ENCODE measurements at regions not wholly inside any gene's neighbourhood (a gene's known extent, or its start where the extent isn't known, plus 50 kb on each side); places are given as distances from the start of the nearest gene placed in this dataset.
"Not testable (repeated sequence)": the region's sequence is repeated elsewhere in the genome, so short reads cannot be mapped to it uniquely, and the experiment has no call there.

- H3K4me3 ChIP-seq (ENCODE audit: low read depth in 1 of 2, low read length in 1 of 2), result no peak overlapping the region
- TF ChIP-seq CTCF (IDR thresholded peaks at IDR 0.05), result peak; percentile 81
- no peaks in the 10 kb centered on the region for H3K36me3 ChIP-seq
- H3K27ac ChIP-seq, result peak overlapping the region; percentile 77
- peaks cover 42 to 44% of the 10 kb centered on the region in 2 experiments for H3K4me1 ChIP-seq (ENCODE audit: control insufficient read depth in 1 of 2, insufficient read depth in 1 of 2, low read depth in 1 of 2, low read length in 1 of 2)
- H3K9me3 ChIP-seq, result no peaks in the 10 kb centered on the region
- H3K27me3 ChIP-seq, result no peaks in the 10 kb centered on the region
These were observed 77.9 kb upstream of the TOP3B start for GRCh38 chr22:22060200-22061084.

- Histone ChIP-seq H3K4me3 (ENCODE audit: low read depth in 1 of 2, low read length in 1 of 2) (no peak overlapping the region), H3K27me3 (no peaks in the 10 kb centered on the region), H3K9me3 (no peaks in the 10 kb centered on the region), H3K36me3 (no peaks in the 10 kb centered on the region), H3K27ac (no peak overlapping the region), H3K4me1 (ENCODE audit: control insufficient read depth in 1 of 2, insufficient read depth in 1 of 2, low read depth in 1 of 2, low read length in 1 of 2) (peaks cover 40% of the 10 kb centered on the region in 2 experiments)
- TF ChIP-seq CTCF (IDR thresholded peaks at IDR 0.05), result no peak
These were observed 76.9 kb upstream of the TOP3B start for GRCh38 chr22:22059291-22060002.

GRCh38 chr22:22058633-22059290, 76.2 kb upstream of the TOP3B start:
- Histone ChIP-seq H3K4me3 (ENCODE audit: low read depth in 1 of 2, low read length in 1 of 2) (no peak overlapping the region), H3K27ac (no peak overlapping the region), H3K9me3 (no peaks in the 10 kb centered on the region), H3K36me3 (no peaks in the 10 kb centered on the region), H3K27me3 (no peaks in the 10 kb centered on the region), H3K4me1 (ENCODE audit: control insufficient read depth in 1 of 2, insufficient read depth in 1 of 2, low read depth in 1 of 2, low read length in 1 of 2) (peaks cover 33 to 34% of the 10 kb centered on the region in 2 experiments)
- no peak for TF ChIP-seq CTCF (IDR thresholded peaks at IDR 0.05)

DNA sequence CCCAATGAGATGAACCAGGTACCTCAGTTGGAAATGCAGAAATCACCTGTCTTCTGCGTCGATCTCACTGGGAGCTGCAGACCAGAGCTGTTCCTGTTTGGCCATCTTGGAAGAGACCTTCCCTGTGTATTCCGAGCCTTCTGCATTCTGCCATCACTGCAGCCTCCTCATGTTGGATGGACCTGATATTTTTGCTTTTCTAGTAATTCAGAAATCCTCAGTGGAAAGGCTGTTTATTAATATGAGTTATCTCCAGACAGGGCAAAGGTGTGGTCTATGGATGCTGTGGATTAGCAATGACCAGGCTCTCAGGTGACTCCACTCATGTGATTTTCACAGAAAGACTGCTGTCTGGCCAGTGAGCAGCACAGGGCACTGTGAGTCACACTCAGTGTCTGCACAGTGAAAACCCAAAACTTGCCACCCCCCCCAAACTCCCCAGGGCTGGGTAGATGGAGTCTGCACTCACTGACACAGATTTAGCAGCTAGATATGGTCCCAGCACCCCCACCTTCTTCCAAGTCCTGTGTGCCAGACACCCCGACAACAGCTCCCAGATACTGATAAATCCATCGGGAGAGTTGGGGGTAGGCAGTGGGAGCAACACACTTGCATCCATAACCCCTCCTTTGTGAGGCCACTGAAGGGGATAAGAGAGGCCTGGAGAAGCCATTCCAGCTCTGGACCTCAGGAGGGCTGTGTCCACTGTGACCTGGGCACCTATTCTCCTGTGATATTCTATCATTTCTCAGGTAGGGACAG, 75.2 kb upstream of the TOP3B start:
- Histone ChIP-seq H3K27ac (no peak overlapping the region), H3K27me3 (no peaks in the 10 kb centered on the region), H3K9me3 (no peaks in the 10 kb centered on the region), H3K4me1 (ENCODE audit: control insufficient read depth in 1 of 2, insufficient read depth in 1 of 2, low read depth in 1 of 2, low read length in 1 of 2) (peaks cover 23 to 26% of the 10 kb centered on the region in 2 experiments), H3K36me3 (no peaks in the 10 kb centered on the region), H3K4me3 (ENCODE audit: low read depth in 1 of 2, low read length in 1 of 2) (no peak overlapping the region)
- TF ChIP-seq CTCF (IDR thresholded peaks at IDR 0.05), result no peak

DNA sequence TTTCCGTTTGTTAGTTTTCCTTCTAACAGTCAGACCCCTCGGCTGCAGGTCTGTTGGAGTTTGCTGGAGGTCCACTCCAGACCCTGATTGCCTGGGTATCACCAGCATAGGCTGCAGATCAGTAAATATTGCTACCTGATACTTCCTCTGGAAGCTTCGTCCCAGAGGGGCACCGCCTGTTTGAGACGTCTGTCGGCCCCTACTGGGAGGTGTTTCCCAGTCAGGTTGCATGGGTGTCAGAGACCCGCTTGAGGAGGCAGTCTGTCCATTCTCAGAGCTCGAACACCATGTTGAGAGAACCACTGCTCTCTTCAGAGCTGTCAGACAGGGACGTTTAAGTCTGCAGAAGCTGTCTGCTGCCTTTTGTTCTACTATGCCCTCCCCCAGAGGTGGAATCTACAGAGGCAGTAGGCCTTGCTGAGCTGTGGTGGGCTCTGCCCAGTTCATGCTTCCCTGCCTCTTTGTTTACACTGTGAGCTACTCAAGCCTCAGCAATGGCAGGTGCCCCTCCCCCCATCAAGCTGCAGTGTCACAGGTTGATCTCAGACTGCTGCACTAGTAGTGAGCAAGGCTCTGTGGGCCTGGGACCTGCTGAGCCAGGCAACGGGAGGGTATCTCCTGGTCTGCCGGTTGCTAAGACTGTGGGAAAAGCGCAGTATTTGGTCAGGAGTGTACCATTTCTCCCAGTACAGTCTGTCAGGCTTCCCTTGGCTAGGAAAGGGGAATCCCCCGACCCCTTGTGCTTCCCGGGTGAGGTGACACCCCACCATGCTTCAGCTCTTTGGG, 74.4 kb upstream of the TOP3B start:
- H3K27ac ChIP-seq; H3K4me3 ChIP-seq (ENCODE audit: low read depth in 1 of 2, low read length in 1 of 2); H3K36me3 ChIP-seq: not testable (repeated sequence)

DNA sequence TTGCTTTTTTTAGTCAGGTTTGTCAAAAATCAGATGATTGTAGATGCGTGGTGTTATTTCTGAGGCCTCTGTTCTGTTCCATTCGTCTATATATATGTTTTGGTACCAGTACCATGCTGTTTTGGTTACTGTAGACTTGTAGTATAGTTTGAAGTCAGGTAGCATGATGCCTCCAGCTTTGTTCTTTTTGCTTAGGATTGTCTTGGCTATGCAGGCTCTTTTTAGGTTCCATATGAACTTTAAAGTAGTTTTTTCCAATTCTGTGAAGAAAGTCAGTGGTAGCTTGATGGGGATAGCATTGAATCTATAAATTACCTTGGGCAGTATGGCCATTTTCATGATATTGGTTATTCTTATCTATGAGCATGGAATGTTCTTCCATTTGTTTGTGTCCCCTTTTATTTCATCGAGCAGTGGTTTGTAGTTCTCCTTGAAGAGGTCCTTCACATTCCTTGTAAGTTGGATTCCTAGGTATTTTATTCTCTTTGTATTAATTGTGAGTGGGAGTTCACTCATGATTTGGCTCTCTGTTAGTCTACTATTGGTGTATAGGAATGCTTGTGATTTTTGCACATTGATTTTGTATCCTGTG, 70.1 kb upstream of the TOP3B start:
- H3K27me3 ChIP-seq, result peaks cover 14% of the 10 kb centered on the region

More for the DNA sequence above, 74.4 kb upstream of the TOP3B start:
- not testable (repeated sequence) for H3K9me3 ChIP-seq, H3K27me3 ChIP-seq
- H3K4me1 ChIP-seq (ENCODE audit: control insufficient read depth in 1 of 2, insufficient read depth in 1 of 2, low read depth in 1 of 2, low read length in 1 of 2), result peaks cover 15 to 18% of the 10 kb centered on the region in 2 experiments

DNA sequence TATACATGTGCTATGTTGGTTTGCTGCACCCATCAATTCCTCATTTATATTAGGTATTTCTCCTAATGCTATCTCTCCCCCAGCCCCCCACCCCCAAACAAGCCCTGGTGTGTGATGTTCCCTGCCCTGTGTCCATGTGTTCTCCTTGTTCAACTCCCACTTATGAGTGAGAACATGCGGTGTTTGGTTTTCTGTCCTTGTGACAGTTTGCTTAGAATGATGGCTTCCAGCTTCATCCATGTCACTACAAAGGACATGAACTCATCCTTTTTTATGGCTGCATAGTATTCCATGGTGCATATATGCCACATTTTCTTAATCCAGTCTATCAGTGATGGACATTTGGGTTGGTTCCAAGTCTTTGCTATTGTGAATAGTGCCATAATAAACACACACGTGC, 68.4 kb upstream of the TOP3B start:
- not testable (repeated sequence) for H3K9me3 ChIP-seq; H3K4me3 ChIP-seq (ENCODE audit: low read depth in 1 of 2, low read length in 1 of 2)
- H3K27me3 ChIP-seq, result peaks cover 14% of the 10 kb centered on the region

More for the DNA sequence above, 70.1 kb upstream of the TOP3B start:
- H3K4me3 ChIP-seq (ENCODE audit: low read depth in 1 of 2, low read length in 1 of 2); H3K36me3 ChIP-seq; H3K4me1 ChIP-seq (ENCODE audit: control insufficient read depth in 1 of 2, insufficient read depth in 1 of 2, low read depth in 1 of 2, low read length in 1 of 2); H3K9me3 ChIP-seq; H3K27ac ChIP-seq: not testable (repeated sequence)

More for the DNA sequence above, 68.4 kb upstream of the TOP3B start:
- H3K27ac ChIP-seq; H3K36me3 ChIP-seq; H3K4me1 ChIP-seq (ENCODE audit: control insufficient read depth in 1 of 2, insufficient read depth in 1 of 2, low read depth in 1 of 2, low read length in 1 of 2): not testable (repeated sequence)

All from neutrophil (primary cell).